ENCODE measurements at regions not wholly inside any gene's neighbourhood (a gene's known extent, or its start where the extent isn't known, plus 50 kb on each side); places are given as distances from the start of the nearest gene placed in this dataset.
"Not testable (repeated sequence)": the region's sequence is repeated elsewhere in the genome, so short reads cannot be mapped to it uniquely, and the experiment has no call there.

DNA sequence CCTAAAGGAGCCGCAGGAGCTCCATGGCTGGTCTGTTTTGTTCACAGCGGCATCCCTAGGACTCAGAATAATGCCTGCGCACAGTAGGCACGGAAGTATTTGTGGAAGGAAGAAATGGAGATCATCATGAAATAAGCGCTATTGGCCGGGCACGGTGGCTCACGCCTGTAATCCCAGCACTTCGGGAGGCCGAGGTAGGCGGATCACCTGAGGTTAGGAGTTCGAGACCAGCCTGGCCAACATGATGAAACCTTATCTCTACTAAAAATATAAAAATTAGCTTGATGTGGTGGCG, 175.5 kb upstream of the CIBAR2 start:
- TF ChIP-seq POLR2AphosphoS5 (IDR thresholded peaks at IDR 0.05; ENCODE audit: low read depth, low read length), result not testable (repeated sequence)
- TF ChIP-seq, protein P1, sequence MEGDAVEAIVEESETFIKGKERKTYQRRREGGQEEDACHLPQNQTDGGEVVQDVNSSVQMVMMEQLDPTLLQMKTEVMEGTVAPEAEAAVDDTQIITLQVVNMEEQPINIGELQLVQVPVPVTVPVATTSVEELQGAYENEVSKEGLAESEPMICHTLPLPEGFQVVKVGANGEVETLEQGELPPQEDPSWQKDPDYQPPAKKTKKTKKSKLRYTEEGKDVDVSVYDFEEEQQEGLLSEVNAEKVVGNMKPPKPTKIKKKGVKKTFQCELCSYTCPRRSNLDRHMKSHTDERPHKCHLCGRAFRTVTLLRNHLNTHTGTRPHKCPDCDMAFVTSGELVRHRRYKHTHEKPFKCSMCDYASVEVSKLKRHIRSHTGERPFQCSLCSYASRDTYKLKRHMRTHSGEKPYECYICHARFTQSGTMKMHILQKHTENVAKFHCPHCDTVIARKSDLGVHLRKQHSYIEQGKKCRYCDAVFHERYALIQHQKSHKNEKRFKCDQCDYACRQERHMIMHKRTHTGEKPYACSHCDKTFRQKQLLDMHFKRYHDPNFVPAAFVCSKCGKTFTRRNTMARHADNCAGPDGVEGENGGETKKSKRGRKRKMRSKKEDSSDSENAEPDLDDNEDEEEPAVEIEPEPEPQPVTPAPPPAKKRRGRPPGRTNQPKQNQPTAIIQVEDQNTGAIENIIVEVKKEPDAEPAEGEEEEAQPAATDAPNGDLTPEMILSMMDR (IDR thresholded peaks at IDR 0.05), result not testable (repeated sequence)
